Amniotic epithelial cell (primary cell): ENCODE measurements at regions not wholly inside any gene's neighbourhood (a gene's known extent, or its start where the extent isn't known, plus 50 kb on each side); places are given as distances from the start of the nearest gene placed in this dataset.

ENCODE experiments used
- DNase-seq: peaks from one replicate; pipeline ENCODE4 v3.0.0-alpha.2; 2010; ENCODE audit warnings: low read depth

DNA sequence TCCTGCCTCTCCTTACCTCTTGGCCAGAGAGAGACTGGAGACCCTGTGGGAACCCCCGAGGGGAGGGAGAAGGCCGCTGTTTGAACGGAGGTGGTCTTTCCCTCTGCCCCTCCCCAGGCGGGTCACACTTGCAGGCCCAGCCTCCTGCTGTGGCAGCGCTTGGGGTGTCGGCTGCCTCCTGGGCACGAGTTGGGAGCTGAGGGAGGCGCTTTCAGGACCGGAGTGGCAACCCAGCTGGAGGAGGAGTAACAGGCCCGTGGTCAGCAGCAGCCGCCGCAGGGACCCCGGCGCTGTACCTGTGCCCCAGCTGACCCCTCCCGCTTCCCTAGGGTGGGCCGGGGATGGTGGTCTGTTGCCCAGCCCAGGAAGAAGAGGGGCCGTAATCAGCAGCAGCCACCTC, 278.3 kb downstream of the SEC14L1 start:
- DNase-seq: no peak

- peak; percentile 40 for DNase-seq
Observed at GRCh38 chr17:77419547-77420094, 278.9 kb downstream of the SEC14L1 start.

DNA sequence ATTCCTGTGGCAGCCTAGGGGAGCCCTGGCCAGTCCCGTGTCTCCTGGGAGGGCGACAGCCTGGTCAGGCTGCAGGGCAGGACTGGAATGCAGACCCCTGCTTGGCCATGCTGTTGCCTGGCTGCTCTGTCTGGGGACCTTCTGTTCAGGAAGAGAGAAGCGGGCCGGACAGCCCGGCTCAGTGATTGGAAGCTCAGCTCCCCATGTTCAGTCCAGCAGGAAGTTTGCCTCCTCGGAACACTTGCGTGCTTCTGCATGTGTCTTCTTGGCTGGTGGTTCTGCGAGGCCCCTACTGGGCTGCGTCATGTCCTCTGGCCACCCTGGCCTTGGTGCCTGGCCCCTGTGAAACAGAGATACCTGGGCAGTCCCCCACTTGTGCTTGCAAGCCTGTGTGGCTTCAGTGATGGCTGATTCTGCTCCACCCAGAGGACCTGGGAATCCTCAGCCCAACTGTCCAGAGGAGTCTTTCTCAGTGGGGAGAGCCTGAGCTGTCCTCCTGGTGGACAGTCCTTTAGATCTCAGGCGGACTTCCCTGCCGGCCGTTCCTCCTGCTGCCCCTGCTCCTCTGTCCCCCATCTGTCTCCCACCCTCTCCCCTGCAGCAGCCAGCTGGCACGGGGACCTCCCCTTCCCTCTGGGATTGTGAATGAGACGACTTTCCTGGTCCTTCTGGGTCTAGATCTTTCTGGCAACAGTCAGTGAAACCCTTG, 279.5 kb downstream of the SEC14L1 start:
- DNase-seq: no peak

- peak; percentile 89 for DNase-seq
Observed at GRCh38 chr17:77420804-77421629, 280.2 kb downstream of the SEC14L1 start.

DNA sequence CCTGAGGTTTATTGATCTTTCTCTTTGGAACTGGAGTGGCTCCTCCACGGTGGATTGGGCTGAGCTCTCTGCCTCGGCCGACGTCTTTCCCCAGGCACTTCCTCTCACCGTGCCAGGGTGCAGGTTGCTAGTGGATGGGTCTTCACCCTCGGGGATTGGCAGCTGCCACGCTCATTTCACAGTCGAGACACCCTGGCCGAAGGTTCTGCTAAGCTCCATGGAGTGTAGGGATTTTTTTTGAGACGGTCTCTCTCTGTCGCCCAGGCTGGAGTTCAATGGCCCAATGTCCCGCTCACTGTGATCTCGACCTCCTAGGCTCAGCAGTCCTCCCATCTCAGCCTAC, 280.8 kb downstream of the SEC14L1 start:
- DNase-seq: no peak

GRCh38 chr17:77422104-77422747, 281.5 kb downstream of the SEC14L1 start:
- DNase-seq: no peak

GRCh38 chr17:77422748-77423113, 282.0 kb downstream of the SEC14L1 start:
- DNase-seq: no peak

DNA sequence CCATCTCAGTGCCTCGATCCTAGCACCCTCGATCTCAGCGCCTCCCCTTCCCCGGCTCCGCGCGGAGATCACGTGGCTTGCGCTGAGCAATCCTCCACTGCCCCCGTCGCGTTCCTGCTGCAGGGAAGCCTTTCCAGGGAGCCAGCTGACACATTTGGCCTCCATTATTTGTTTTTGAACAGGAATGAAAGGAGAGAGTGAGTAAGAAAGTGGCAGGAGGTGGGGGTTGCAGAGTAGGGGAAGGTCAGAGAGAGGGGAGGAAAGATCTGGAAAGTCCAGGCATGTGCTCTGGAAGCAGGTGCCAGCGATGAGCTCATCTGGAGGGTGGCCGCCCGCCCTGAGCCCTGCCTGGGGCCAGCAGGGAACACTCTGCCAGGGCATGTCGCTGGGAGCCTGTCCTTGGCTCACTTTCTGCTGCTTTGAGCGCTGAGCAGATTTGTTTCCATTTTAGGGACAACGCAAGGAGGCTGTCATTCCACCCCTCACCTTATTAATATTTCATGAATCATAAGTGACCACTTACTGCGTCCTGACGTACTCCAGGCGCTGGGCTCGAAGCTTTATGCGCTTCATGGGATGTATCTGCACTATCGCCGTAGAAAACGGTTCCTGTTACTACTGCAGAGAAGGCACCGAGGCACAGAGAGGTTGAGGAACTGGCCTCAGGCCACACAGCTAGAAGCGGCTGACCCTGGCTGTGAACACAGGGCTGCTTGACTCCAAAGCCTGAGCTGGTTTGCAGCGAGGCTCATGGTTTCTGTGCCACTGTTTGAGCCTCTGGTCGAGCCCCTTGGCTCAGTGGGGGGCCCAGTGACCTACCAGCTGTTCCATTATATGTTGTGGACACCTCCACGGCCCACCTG, 283.1 kb downstream of the SEC14L1 start:
- DNase-seq: peak; percentile 94

DNA sequence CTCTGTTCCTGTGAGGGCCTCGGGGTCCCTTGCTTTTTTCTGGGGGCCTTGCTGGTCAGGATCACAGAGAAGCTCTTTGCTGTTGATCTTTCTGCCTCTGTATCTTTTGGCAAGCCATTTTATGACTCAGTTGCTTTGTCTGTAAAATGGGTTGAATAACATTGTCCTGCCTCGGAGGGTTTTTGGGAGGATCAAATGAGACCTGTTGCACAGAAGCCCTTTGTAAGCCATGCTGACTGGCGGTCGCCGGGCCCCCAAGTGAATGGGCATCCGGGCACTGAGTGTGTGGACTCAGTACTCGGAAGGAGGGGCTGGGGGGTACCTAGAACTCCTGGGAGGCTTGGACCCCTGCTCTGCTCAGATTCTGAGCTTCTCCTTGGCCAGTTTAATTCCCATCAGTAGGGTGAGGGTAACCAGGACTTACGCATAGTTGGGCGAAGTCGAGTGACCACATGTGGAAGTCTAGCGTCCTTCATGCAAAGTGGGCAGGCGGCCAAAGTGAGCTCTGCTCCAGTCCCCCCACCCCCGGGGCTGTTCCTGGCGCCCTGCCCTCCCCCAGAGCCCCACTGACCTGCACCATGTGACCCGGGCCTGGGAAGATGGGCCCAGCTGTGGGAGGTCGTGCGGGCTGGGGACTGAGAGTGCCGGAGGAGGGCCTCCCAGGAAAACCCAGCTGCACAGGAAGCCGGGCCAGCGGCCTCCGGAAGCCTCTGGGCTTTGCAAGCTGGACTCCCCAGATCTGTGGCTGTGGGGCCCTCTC, 284.0 kb downstream of the SEC14L1 start:
- peak; percentile 96 for DNase-seq

DNA sequence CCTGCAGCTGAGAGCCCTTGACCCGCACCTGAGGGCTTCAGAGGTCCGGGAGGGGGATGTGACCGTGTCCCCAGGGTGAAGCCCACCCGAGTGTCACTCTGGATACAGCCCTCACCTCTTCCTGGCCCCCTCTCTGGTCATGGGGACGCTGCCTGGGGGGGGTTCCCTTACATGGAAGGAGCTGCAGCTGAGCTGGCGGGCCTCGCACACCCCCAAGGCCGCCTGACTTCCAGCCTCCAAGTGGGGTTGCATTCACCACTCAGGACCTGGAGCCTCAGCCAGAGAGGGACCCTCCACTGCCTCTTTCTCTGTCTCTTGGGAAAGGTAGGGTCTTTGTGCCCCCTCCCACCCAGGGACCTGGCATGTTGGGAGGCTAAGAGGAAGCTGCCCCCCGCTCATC, 284.6 kb downstream of the SEC14L1 start:
- no peak for DNase-seq

DNA sequence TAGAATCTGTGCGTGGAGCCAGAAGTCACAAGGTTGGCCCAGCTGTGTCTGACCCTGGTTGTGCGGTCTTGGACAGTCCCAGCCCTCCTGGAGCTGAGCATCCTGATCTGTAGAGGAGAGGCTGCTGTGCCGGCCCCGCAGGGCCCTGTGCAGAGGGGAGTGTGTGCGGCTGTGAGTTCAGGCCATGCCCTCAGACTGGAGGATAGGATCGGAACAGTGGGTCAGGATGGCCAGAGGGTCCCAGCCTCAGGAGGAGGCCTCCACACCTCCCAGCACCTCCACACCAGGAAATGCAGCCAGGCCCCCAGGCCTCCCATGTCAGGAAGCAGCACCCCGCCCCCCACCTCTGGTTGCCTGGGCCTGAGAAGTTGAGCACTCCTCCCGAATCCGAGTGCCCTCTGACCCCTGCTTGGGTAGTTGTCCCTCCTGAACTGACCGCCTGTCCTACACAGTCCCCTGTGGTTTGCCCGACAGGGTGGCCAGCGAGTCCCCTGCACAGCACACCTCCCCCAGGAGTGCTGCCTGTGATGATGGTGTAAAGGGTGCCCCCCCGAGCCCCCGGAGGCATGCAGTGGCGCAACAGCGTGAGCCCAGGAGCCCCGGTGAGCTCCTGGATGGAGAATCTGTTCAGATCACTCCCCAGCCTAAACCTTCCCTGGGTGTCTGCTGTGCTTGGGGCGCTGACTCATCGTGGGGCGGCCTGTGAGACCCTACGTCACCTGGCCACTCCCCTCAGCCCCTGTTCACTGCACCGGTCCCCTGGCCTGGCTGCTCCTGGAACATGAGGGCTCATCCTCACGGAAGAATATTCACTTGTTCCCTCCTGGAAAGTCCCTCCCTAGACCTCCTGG, 285.2 kb downstream of the SEC14L1 start:
- DNase-seq: peak; percentile 75

DNA sequence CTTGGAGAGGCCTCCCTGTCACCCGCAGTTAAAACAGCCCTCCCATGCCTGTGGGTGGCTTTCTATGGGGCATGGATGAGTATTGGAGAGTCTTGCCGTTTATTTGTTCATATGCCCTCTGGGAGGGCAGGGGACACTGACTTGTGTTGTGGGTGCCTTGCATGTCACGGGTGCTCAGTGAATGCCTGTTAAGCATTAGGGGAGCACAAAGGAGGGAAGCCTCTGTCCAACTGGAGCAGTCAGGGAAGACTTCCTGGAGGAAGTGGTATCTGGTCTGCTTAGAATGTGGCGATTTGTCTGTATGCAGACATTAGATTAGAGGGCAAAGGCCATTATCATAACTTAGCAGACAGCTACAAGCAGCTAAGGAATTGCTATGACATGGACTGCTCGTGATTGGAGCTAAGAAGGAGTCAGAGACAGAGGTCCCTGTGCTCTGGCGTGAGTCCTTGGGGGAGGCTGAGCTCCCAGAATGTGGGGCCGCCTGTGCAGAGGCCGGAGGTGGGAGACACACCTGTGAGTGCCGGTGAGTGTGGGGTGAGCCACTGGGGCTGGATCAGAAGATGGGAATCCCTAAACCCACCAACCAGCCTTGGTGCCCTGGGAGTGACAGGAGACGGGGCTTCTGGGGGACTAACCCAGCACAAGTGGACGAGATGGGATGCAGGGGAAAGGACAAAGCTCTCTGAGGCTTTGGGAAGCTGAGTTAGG, 286.1 kb downstream of the SEC14L1 start:
- no peak for DNase-seq

DNA sequence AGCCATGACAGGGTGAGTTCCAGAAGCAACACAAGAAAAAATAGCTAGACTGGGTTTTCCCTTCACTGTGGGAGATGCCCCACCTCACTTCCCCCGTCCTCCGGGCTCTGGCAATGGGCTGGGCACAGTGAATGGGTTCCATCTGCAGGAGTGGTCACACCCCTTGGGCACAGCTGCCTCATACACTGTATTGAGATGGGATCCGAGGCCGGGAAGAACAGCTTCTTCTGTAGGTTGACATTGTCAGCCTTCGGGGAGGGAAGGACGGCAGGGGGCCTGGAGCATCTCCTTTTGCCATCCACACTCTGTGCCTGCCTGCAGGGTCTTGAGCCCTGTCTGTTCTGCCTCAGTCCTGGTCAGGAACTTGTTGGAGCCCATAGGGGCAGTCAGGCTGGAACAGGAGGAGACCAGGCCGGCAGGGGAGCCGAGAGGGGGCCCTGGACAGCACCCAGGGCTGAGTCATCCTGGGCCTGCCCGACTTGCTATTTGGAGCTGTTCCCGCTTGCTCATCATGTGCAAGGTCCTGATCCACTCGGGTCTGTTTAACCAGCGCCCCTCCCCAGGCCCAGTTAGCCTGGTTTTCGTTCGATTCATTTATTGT, 286.7 kb downstream of the SEC14L1 start:
- DNase-seq: peak; percentile 67

DNA sequence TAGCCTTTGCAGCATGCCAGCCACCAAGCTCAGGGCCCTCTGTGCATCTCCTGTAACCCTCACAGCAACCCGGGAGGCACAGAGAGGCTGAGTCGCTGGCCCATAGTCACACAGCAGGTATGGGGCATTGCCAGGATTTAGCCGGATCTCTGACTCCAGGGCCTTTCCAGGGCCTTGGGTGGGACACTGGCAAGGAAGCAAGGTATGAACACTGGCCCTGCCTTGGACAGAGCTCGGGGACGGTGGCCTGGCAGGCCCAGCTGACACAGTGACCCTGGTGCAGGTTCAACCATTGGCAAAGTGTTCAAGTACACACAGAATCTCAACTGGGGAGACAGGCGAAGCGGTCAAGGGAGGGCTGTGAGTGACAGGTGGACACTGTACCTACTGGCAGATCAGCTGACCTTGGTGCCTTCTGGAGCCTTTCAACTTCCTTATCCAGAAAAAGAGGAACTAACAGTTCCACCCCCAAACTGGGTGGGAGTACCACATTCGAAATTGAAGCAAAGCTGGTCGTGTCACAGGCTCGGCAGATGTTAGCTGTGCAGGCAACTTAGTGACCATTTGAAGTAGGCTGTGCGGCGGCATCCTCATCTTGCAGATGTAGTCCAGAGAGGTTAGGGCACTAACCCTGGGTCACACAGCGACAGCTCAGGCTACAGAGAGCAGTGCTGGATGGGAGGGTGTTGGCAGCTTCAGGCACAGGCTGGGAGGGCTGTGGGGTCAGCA, 287.4 kb downstream of the SEC14L1 start:
- DNase-seq: no peak

- no peak for DNase-seq
Observed at GRCh38 chr17:77428749-77429368, 288.1 kb downstream of the SEC14L1 start.

- no peak for DNase-seq
Observed at GRCh38 chr17:77429369-77429968, 288.7 kb downstream of the SEC14L1 start.

DNA sequence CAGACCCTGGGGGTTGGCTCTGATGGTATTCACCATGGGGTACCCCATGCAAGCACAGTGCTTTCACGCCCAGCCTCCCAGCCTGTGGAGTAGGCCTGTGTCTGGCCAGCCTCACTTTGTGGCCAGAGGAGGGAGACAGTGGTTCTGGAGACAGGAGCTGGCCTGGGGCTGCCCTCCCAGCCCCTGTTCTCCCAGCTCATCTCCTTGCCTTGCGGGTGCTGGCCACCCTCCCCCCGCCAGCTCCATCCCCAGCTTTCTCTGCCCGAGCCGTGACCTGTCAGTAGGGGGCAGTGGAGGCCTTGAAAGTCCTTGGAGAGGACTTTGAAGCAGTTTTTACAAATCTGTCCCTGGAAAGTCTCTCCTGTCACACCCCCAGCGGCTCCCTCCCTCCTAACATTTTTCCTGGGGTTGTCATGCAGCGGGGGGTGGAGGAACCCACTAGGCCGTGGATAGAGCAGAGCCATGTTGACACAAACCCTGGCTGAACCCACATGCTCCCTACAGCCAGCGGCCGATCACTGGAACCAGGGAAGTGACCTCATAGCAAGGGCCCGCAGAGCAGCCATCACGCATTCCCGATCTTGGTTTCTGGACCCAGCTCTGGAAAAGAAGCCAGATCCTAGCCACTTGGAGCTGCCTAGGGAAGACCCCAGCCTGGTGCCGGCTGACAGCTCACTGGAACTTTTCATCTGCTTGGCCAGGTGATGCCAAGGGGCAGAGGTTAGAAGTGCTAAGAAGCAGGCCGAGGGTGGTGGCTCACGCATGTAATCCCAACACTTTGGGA, 289.4 kb downstream of the SEC14L1 start:
- peak; percentile 98 for DNase-seq
